ENCODE measurements at regions not wholly inside any gene's neighbourhood (a gene's known extent, or its start where the extent isn't known, plus 50 kb on each side); places are given as distances from the start of the nearest gene placed in this dataset.
"Not testable (repeated sequence)": the region's sequence is repeated elsewhere in the genome, so short reads cannot be mapped to it uniquely, and the experiment has no call there.

GRCh38 chr2:75875606-75876005, 164.9 kb upstream of the GCFC2 start:
- not testable (repeated sequence) for TF ChIP-seq FOXM1 (IDR thresholded peaks at IDR 0.05; ENCODE audit: borderline replicate concordance); SP1 (IDR thresholded peaks at IDR 0.05); FOXA1 (IDR thresholded peaks at IDR 0.05); ELF4 (IDR thresholded peaks at IDR 0.05); BHLHE40 (IDR thresholded peaks at IDR 0.05; ENCODE audit: borderline replicate concordance); TARDBP (IDR thresholded peaks at IDR 0.05); CTBP1 (IDR thresholded peaks at IDR 0.05; ENCODE audit: borderline replicate concordance); FOXK2 (IDR thresholded peaks at IDR 0.05); HDGF (IDR thresholded peaks at IDR 0.05; ENCODE audit: borderline replicate concordance); ARNT (IDR thresholded peaks at IDR 0.05); L3MBTL2 (conservative IDR thresholded peaks at IDR 0.05); NFRKB (IDR thresholded peaks at IDR 0.05)
